ENCODE measurements at regions not wholly inside any gene's neighbourhood (a gene's known extent, or its start where the extent isn't known, plus 50 kb on each side); places are given as distances from the start of the nearest gene placed in this dataset.

GRCh38 chr3:152037953-152038352, 164.5 kb downstream of the SUCNR1 start:
- H3K27me3 Mint-ChIP-seq, result no peaks in the 10 kb centered on the region
- CTCF ChIA-PET, result no interaction called here

GRCh38 chr3:152038490-152038889, 165.0 kb downstream of the SUCNR1 start:
- intact Hi-C loops (cut with micrococcal nuclease), result no loop called here
- Mint-ChIP-seq H3K27me3 (no peaks in the 10 kb centered on the region), H3K4me3 (no peak overlapping the region), H3K27ac (no peak overlapping the region), H3K4me1 (peaks cover 5% of the 10 kb centered on the region), H3K9me3 (ENCODE audit: insufficient read depth) (peaks cover 4% of the 10 kb centered on the region)
- Histone ChIP-seq H4K20me1 (ENCODE audit: control insufficient read depth, insufficient read depth, low read length, poor library complexity, severe bottlenecking) (no peaks in the 10 kb centered on the region), H3K27me3 (replicated peaks in 1 of 4; ENCODE audit: control extremely low read depth in 1 of 4, control insufficient read depth in 3 of 4, insufficient read depth in 4 of 4, low read length in 3 of 4) (no peaks in the 10 kb centered on the region), H3K79me2 (ENCODE audit: control insufficient read depth, insufficient read depth, low read length) (no peaks in the 10 kb centered on the region), H2AFZ (ENCODE audit: insufficient read depth, low read depth, low read length, poor library complexity, severe bottlenecking) (no peak overlapping the region), H3K36me3 (replicated peaks in 1 of 2; ENCODE audit: control extremely low read depth in 1 of 2, control insufficient read depth in 1 of 2, extremely low read depth in 1 of 2, insufficient read depth in 2 of 2, low read length in 1 of 2) (no peaks in the 10 kb centered on the region), H3K9me3 (ENCODE audit: control extremely low read depth in 1 of 3, control insufficient read depth in 2 of 3, insufficient read depth in 1 of 3, low read length in 2 of 3) (peaks cover 0 to 6% (median 3%) of the 10 kb centered on the region in 3 donors), H3K4me3 (ENCODE audit: control extremely low read depth in 1 of 5, extremely low read depth in 1 of 5, insufficient read depth in 1 of 5, low read depth in 2 of 5, low read length in 4 of 5) (no peak overlapping the region), H3K4me2 (replicated peaks; ENCODE audit: low read depth, low read length, poor library complexity, severe bottlenecking) (no peak overlapping the region), H3K27ac (ENCODE audit: low read length in 2 of 2) (no peak overlapping the region), H3K4me1 (ENCODE audit: control insufficient read depth in 2 of 2, insufficient read depth in 2 of 2, low read length in 2 of 2) (no peaks in the 10 kb centered on the region), H3K9ac (ENCODE audit: low read length) (no peak overlapping the region)
- no peak for ATAC-seq (ENCODE audit: low read depth)
- no CpG with 5 or more reads among the region's 1 CpG for WGBS (ENCODE audit: insufficient coverage)
- ChIA-PET POLR2A (no interaction called here), CTCF (no interaction called here)
- DNase-seq, result no peak
- TF ChIP-seq EZH2 (IDR thresholded peaks at IDR 0.05; ENCODE audit: borderline replicate concordance, insufficient read depth, low read depth, low read length, poor library complexity, severe bottlenecking), result no peak
- no peak for TF ChIP-seq CTCF (IDR thresholded peaks at IDR 0.05)

More at GRCh38 chr3:152037953-152038352, 164.5 kb downstream of the SUCNR1 start:
- no peak overlapping the region for H3K4me2 ChIP-seq (replicated peaks; ENCODE audit: low read depth, low read length, poor library complexity, severe bottlenecking)
- H3K4me3 ChIP-seq (ENCODE audit: control extremely low read depth in 1 of 5, extremely low read depth in 1 of 5, insufficient read depth in 1 of 5, low read depth in 2 of 5, low read length in 4 of 5), result no peak overlapping the region
- peaks cover 8% of the 10 kb centered on the region for H3K9me3 Mint-ChIP-seq (ENCODE audit: insufficient read depth)
- no peak overlapping the region for H3K27ac ChIP-seq (ENCODE audit: low read length in 2 of 2)
- DNase-seq (no peak), ATAC-seq (ENCODE audit: low read depth) (no peak)
- H3K4me3 Mint-ChIP-seq, result no peak overlapping the region
- no peaks in the 10 kb centered on the region for H3K79me2 ChIP-seq (ENCODE audit: control insufficient read depth, insufficient read depth, low read length)
- no peaks in the 10 kb centered on the region for H4K20me1 ChIP-seq (ENCODE audit: control insufficient read depth, insufficient read depth, low read length, poor library complexity, severe bottlenecking)
- no peak overlapping the region for H2AFZ ChIP-seq (ENCODE audit: insufficient read depth, low read depth, low read length, poor library complexity, severe bottlenecking)
- no peaks in the 10 kb centered on the region for H3K4me1 ChIP-seq (ENCODE audit: control insufficient read depth in 2 of 2, insufficient read depth in 2 of 2, low read length in 2 of 2)
- TF ChIP-seq CTCF (IDR thresholded peaks at IDR 0.05), result no peak
- TF ChIP-seq EZH2 (IDR thresholded peaks at IDR 0.05; ENCODE audit: borderline replicate concordance, insufficient read depth, low read depth, low read length, poor library complexity, severe bottlenecking), result no peak
- POLR2A ChIA-PET, result no interaction called here
- peaks cover 0 to 6% (median 6%) of the 10 kb centered on the region in 3 donors for H3K9me3 ChIP-seq (ENCODE audit: control extremely low read depth in 1 of 3, control insufficient read depth in 2 of 3, insufficient read depth in 1 of 3, low read length in 2 of 3)
- no peaks in the 10 kb centered on the region for H3K27me3 ChIP-seq (replicated peaks in 1 of 4; ENCODE audit: control extremely low read depth in 1 of 4, control insufficient read depth in 3 of 4, insufficient read depth in 4 of 4, low read length in 3 of 4)
- no peaks in the 10 kb centered on the region for H3K36me3 ChIP-seq (replicated peaks in 1 of 2; ENCODE audit: control extremely low read depth in 1 of 2, control insufficient read depth in 1 of 2, extremely low read depth in 1 of 2, insufficient read depth in 2 of 2, low read length in 1 of 2)
- intact Hi-C loops (cut with micrococcal nuclease), result no loop called here
- H3K4me1 Mint-ChIP-seq, result peaks cover 5% of the 10 kb centered on the region
- no peak overlapping the region for H3K27ac Mint-ChIP-seq
- H3K9ac ChIP-seq (ENCODE audit: low read length), result no peak overlapping the region

Data from B cell (primary cell).